Left renal pelvis (tissue), 4 donors: ENCODE measurements at regions not wholly inside any gene's neighbourhood (a gene's known extent, or its start where the extent isn't known, plus 50 kb on each side); places are given as distances from the start of the nearest gene placed in this dataset.
A peak's percentile ranks its signal among the peaks of the same experiment; 100 is the strongest.

Experiments used
- DNase-seq, 4 donors: peaks; one replicate each; pipeline ENCODE4 v3.0.0-alpha.2; 2013; ENCODE audit warnings: low read depth in 4 of 4, low spot score in 3 of 4

GRCh38 chr11:127074151-127074761, 73.7 kb upstream of the KIRREL3 start:
- peak in 2 of 4 donors; percentile 51 to 53 for DNase-seq

DNA sequence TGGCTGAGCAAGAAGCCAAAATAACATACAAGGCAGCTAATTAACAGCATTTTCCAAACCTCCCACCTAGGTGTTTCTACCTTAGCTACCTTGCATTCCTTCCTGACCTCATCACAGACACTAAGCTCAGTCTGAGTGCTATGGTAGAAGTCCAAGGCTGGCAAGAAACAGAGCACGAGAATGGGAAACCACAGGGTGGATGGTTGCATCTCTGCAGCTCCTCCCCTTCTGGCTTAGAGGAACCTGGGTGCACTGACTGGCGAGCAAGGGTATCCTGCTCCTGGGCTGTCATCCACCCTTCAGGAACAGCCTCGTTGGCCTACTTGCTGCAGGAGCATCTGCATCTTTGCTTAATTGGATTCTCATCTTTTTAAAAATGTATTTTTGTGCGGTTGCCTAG, 73.1 kb upstream of the KIRREL3 start:
- no peak for DNase-seq

DNA sequence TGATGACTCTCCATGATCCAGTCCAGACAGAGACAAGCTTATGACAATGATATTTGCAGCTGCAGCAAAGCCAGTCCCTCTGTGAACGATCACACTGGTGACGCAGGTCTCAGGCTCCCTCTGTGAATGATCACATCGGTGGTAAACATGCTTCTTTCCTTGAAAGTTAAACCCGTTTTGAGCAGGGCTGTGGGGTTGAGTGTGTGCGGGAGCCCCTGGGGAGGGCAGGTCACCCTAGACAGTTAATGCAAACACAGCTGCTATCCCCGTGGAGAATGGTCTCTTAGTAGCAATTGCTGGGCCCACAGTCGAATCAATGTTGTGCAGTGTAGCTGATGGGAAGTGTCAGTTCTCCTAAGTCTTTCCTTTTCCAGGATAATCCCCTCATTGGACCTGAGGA, 71.0 kb upstream of the KIRREL3 start:
- no peak for DNase-seq

GRCh38 chr11:127070808-127071207, 70.2 kb upstream of the KIRREL3 start:
- no peak for DNase-seq

DNA sequence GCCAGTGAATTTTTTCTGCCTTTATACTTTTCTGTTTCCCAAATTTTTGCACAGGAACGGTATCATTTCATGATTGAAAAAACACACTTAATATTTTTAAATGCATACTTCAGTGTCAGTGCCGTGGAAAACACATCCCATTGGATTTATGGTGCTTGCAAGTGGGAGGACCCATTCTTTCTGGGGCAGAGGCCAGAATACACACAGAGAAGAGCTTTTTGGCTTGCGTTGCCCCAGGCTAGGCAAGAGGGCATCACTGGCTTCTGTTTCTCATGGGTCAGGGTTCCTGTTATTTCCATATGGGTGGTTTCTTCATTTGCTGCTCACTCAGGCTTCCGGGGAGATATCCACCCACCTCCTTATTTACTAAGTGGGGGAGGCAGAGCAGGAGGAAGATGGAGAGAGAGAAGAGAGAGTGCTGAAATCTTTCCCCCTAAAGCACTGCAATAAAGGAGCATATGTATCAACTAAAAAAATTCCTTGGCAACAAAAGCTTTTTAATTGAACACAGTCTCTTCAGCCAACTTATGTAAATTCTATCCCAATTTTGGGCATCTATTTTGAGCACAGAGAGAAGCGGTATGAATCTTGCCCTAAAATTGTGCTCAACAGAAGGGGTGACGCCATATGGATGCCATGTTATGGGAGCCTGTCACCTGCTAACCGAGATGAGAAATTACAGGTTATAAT, 66.0 kb upstream of the KIRREL3 start:
- DNase-seq: no peak

GRCh38 chr11:127063241-127063640, 62.7 kb upstream of the KIRREL3 start:
- DNase-seq: no peak

- DNase-seq: no peak
Observed at GRCh38 chr11:127061947-127062346, 61.4 kb upstream of the KIRREL3 start.

DNA sequence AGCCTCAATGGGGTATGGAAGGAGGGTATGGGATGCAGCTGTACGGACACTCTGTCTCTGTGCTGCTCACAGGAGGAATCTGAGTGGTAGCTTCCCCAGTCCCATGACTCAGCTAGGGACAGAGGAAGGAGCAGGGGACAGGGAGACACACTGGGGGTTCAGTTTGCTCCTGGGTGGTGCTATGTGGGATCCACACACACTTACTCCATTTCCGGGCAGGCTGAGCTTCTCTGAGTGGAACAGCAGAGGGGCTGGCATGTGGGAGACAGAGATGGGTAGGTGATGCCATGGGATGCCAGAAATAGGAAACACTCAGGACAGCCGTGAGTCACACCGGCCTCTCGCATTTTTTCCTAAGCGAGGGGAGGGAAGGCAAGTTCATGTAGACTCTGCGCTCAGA, 59.2 kb upstream of the KIRREL3 start:
- DNase-seq: no peak

- no peak for DNase-seq
Observed at GRCh38 chr11:127059286-127059685, 58.7 kb upstream of the KIRREL3 start.

- no peak for DNase-seq
Observed at GRCh38 chr11:127058524-127058923, 58.0 kb upstream of the KIRREL3 start.

- DNase-seq: no peak
Observed at GRCh38 chr11:127057126-127057525, 56.6 kb upstream of the KIRREL3 start.

GRCh38 chr11:127056338-127056971, 55.9 kb upstream of the KIRREL3 start:
- no peak for DNase-seq

DNA sequence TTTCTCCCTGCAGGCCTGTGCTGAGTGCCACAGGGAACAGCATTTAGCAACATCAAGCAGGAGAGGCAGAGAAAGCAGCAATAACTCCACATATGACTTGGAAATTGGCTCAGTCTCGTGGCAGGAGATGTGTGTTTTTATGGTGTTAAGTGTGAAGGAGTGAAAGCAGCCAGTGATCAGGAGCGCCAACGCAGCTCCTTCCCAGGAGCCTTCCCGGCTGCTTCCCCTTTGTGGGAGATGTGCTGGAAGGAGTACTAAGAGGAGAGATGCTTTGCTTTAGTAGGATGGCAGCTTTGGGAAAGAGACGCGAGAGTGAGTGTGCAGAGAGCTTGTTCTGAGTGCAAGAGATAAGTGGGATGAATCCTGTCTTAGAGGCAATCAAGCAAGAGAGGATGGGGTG, 54.7 kb upstream of the KIRREL3 start:
- no peak for DNase-seq

DNA sequence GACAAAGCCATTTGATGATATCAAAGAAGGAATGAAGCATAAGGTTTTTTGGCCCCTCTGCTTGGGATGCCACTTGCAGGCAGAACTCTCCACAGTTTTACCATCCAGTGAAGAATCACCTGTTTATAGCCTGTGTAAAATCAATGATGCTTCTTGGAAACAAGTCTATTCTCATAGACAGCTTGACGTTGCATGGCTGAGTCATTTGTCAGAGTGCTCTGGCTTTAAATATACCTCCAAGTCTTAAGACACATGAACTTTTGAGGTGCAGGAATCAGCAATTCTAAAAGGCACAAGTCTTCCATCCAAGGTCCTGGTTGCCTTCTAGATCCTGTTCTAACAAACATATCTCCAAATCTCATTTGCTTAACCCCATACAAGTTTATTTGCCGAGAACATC, 53.6 kb upstream of the KIRREL3 start:
- DNase-seq: no peak

GRCh38 chr11:127052404-127052803, 51.8 kb upstream of the KIRREL3 start:
- no peak for DNase-seq
